SK-N-MC (cell line): ENCODE measurements at regions not wholly inside any gene's neighbourhood (a gene's known extent, or its start where the extent isn't known, plus 50 kb on each side); places are given as distances from the start of the nearest gene placed in this dataset.
"Not testable (repeated sequence)": the region's sequence is repeated elsewhere in the genome, so short reads cannot be mapped to it uniquely, and the experiment has no call there.

ENCODE experiments used
- DNase-seq: peaks from one replicate; pipeline ENCODE4 v3.0.0-alpha.2; 2011; ENCODE audit warnings: low read depth, low spot score
- H3K27ac ChIP-seq: fragments of 200-600 bp; sonication (generic); 2 replicates; pipeline ENCODE4 v1.5.1; 2016; ENCODE audit warnings: mixed run types
- H3K36me3 ChIP-seq: fragments of 200-600 bp; sonication (generic); 2 replicates; pipeline ENCODE4 v1.6.1; 2017; ENCODE audit warnings: antibody characterized with exemption, low read length, mixed read lengths; ENCODE audit not compliant: insufficient read depth
- H3K4me3 ChIP-seq: fragments of 200-600 bp; sonication (generic); 2 replicates; pipeline ENCODE4 v1.5.1; 2016
- H3K9ac ChIP-seq: fragments of 200-600 bp; sonication (generic); 2 replicates; pipeline ENCODE4 v1.8.0; 2017; ENCODE audit warnings: mixed run types, mixed read lengths; ENCODE audit not compliant: insufficient read length
- H3K9me3 ChIP-seq: fragments of 200-600 bp; sonication (generic); 2 replicates; pipeline ENCODE4 v1.6.1; 2017; ENCODE audit warnings: low read depth, mild to moderate bottlenecking, antibody characterized with exemption, low read length, moderate library complexity, mixed read lengths
- EZH2 ChIP-seq: fragments of 200-600 bp; sonication (generic); IDR thresholded peaks from one replicate; pipeline ENCODE4 v1.6.1; 2017; ENCODE audit warnings: antibody characterized with exemption
- FOXP2 ChIP-seq: optimal IDR thresholded peaks from 2 replicates; pipeline ENCODE3; 2011; ENCODE audit warnings: mild to moderate bottlenecking, moderate library complexity; ENCODE audit not compliant: insufficient read depth; ENCODE audit errors: extremely low read length, control extremely low read depth
- POLR2AphosphoS5 ChIP-seq: IDR thresholded peaks from 2 replicates; pipeline ENCODE4 v1.6.1; 2012; ENCODE audit warnings: mild to moderate bottlenecking, low read depth, low read length, borderline replicate concordance

- H3K9ac ChIP-seq: no peak overlapping the region
- H3K4me3 ChIP-seq: no peak overlapping the region
- H3K9me3 ChIP-seq: no peaks in the 10 kb centered on the region
- no peak for DNase-seq
- no peak overlapping the region for H3K27ac ChIP-seq
- no peaks in the 10 kb centered on the region for H3K36me3 ChIP-seq
- TF ChIP-seq FOXP2 (no peak), POLR2AphosphoS5 (no peak), EZH2 (no peak)
Observed at GRCh38 chr2:8440029-8440778, 241.7 kb upstream of the ID2 start.

DNA sequence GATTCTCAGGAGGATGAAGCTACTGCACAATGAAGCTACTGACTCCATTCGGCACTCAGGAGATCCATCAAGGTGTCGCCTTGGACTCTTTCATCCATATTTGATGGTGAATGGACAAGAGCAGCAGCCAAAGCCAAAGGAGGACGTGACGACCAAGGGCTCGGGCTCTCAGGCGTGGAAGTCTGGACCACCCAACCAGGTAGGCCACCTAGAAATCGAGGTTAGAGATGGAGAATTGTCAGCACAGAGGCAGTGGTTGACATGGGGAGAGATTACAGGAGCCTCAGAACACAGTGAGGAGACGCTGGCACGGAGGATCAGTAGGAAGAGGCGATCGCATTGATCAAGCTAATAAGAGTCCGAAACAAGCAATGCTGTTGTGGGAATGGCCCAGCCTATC is 240.5 kb upstream of the ID2 start:
- no peak for DNase-seq
- H3K9me3 ChIP-seq: no peaks in the 10 kb centered on the region
- no peaks in the 10 kb centered on the region for H3K36me3 ChIP-seq
- H3K4me3 ChIP-seq: no peak overlapping the region
- no peak for TF ChIP-seq FOXP2
- TF ChIP-seq POLR2AphosphoS5: no peak
- no peak for TF ChIP-seq EZH2
- no peak overlapping the region for H3K9ac ChIP-seq
- H3K27ac ChIP-seq: no peak overlapping the region

- Histone ChIP-seq H3K9ac (no peak overlapping the region), H3K9me3 (no peaks in the 10 kb centered on the region), H3K4me3 (no peak overlapping the region), H3K36me3 (no peaks in the 10 kb centered on the region), H3K27ac (no peak overlapping the region)
- TF ChIP-seq POLR2AphosphoS5: no peak
- TF ChIP-seq EZH2: no peak
- no peak for TF ChIP-seq FOXP2
- DNase-seq: no peak
Observed at GRCh38 chr2:8441986-8442385, 239.9 kb upstream of the ID2 start.

- Histone ChIP-seq H3K9me3 (no peaks in the 10 kb centered on the region), H3K9ac (no peak overlapping the region), H3K27ac (no peak overlapping the region), H3K36me3 (no peaks in the 10 kb centered on the region), H3K4me3 (no peak overlapping the region)
- TF ChIP-seq EZH2 (no peak), FOXP2 (no peak), POLR2AphosphoS5 (no peak)
- no peak for DNase-seq
Observed at GRCh38 chr2:8442833-8443486, 238.9 kb upstream of the ID2 start.

GRCh38 chr2:8445580-8445979 is 236.3 kb upstream of the ID2 start:
- Histone ChIP-seq H3K9me3 (no peaks in the 10 kb centered on the region), H3K36me3 (no peaks in the 10 kb centered on the region), H3K9ac (no peak overlapping the region), H3K4me3 (no peak overlapping the region), H3K27ac (no peak overlapping the region)
- no peak for TF ChIP-seq EZH2
- no peak for TF ChIP-seq FOXP2
- TF ChIP-seq POLR2AphosphoS5: no peak
- DNase-seq: no peak

- not testable (repeated sequence) for DNase-seq, H3K9me3 ChIP-seq, H3K4me3 ChIP-seq, H3K27ac ChIP-seq, H3K9ac ChIP-seq, H3K36me3 ChIP-seq
Observed at GRCh38 chr2:8446751-8447150, 235.1 kb upstream of the ID2 start.

DNA sequence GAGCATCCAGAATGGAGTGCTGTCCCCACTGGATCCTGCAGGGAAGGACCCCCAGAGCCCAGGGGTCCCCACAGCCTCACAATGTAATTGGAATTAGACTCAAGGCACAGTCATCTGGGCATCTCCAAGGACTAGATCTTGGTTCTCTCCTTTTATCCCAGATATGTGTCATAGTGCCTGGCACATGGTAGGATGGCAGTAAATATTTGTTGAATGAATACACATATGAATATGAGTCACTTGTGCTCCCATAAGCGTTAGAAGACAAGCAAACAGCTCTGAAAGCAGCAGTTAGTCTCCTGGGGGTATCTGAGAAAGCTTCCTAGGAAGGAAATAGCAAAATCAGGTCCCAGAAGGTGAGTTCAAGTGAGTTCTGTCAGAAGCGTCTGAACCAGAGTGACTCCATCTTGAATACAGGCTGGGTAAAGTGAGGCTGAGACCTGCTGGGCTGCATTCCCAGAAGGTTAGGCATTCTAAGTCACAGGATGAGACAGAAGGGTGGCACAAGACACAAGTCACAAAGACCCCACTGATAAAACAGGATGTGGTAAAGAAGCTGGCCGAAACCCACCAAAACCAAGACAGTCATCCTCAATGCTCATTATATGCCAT is 234.1 kb upstream of the ID2 start:
- H3K36me3 ChIP-seq: no peaks in the 10 kb centered on the region
- no peaks in the 10 kb centered on the region for H3K9me3 ChIP-seq
- no peak for TF ChIP-seq FOXP2
- TF ChIP-seq EZH2: no peak
- no peak for TF ChIP-seq POLR2AphosphoS5
- H3K4me3 ChIP-seq: no peak overlapping the region
- DNase-seq: no peak
- H3K9ac ChIP-seq: no peak overlapping the region
- no peak overlapping the region for H3K27ac ChIP-seq

DNA sequence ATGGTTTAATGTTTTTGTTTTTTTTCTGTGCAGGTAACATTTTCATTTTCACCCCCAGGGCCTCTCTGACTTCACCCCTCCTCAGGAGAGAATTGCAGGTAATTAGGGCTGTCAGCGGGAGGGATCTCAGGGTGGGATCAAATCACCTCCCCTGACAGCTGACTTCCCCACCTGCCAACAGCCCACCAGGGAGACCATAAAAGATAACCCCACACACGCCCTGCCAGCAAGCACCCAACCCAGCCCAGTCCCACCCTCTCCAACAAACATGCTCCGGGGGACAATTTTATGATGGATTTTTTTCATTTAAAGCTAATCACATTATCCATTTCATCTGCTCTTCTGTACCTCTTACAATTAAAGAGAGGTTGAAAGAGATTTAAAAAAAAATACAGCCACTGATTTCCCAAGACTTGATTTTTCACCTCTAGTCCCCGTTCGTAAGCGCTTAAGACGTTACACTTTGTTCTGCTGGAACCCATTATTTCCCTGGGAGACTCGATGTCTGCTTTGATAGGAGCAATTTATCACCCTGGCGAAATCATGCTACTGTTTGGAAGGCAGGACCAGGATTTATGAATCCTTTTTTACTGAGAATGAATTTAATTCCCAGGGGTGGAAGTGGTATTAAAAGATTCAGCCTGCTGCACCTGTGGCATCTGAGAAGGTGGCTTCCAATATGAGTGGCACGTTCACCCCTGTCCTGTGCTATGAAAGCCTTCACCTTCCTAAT is 232.9 kb upstream of the ID2 start:
- no peak for DNase-seq
- Histone ChIP-seq H3K9ac (no peak overlapping the region), H3K9me3 (no peaks in the 10 kb centered on the region), H3K4me3 (no peak overlapping the region), H3K36me3 (no peaks in the 10 kb centered on the region), H3K27ac (no peak overlapping the region)
- TF ChIP-seq POLR2AphosphoS5: no peak
- no peak for TF ChIP-seq FOXP2
- TF ChIP-seq EZH2: no peak
